ENCODE measurements at regions not wholly inside any gene's neighbourhood (a gene's known extent, or its start where the extent isn't known, plus 50 kb on each side); places are given as distances from the start of the nearest gene placed in this dataset.

GRCh38 chr16:65842067-65842466 is 524.4 kb upstream of the CDH5 start:
- peak; percentile 71 for DNase-seq (ENCODE audit: low read depth)
- H3K27me3 ChIP-seq (ENCODE audit: control insufficient read depth, insufficient read depth, low read length): no peaks in the 10 kb centered on the region
- H3K36me3 ChIP-seq (ENCODE audit: control insufficient read depth, insufficient read depth, low read length): no peaks in the 10 kb centered on the region
- no peak for TF ChIP-seq CTCF (IDR thresholded peaks at IDR 0.05; ENCODE audit: insufficient read depth, low read length, severe bottlenecking)
- no peak overlapping the region for H3K4me3 ChIP-seq (ENCODE audit: low read depth, low read length)
- no peak for FAIRE-seq

- no peak for TF ChIP-seq CTCF (IDR thresholded peaks at IDR 0.05; ENCODE audit: insufficient read depth, low read length, severe bottlenecking)
- no peaks in the 10 kb centered on the region for H3K27me3 ChIP-seq (ENCODE audit: control insufficient read depth, insufficient read depth, low read length)
- FAIRE-seq (no peak), DNase-seq (ENCODE audit: low read depth) (no peak)
- no peak overlapping the region for H3K4me3 ChIP-seq (ENCODE audit: low read depth, low read length)
- no peaks in the 10 kb centered on the region for H3K36me3 ChIP-seq (ENCODE audit: control insufficient read depth, insufficient read depth, low read length)
Measured at GRCh38 chr16:65838001-65838400, 528.5 kb upstream of the CDH5 start.

- TF ChIP-seq CTCF (IDR thresholded peaks at IDR 0.05; ENCODE audit: insufficient read depth, low read length, severe bottlenecking): no peak
- no peaks in the 10 kb centered on the region for H3K27me3 ChIP-seq (ENCODE audit: control insufficient read depth, insufficient read depth, low read length)
- no peak for DNase-seq (ENCODE audit: low read depth)
- H3K36me3 ChIP-seq (ENCODE audit: control insufficient read depth, insufficient read depth, low read length): no peaks in the 10 kb centered on the region
- no peak for FAIRE-seq
- no peak overlapping the region for H3K4me3 ChIP-seq (ENCODE audit: low read depth, low read length)
Measured at GRCh38 chr16:65837464-65837863, 529.0 kb upstream of the CDH5 start.

- H3K4me3 ChIP-seq (ENCODE audit: low read depth, low read length): no peak overlapping the region
- H3K36me3 ChIP-seq (ENCODE audit: control insufficient read depth, insufficient read depth, low read length): no peaks in the 10 kb centered on the region
- no peak for DNase-seq (ENCODE audit: low read depth)
- no peak for TF ChIP-seq CTCF (IDR thresholded peaks at IDR 0.05; ENCODE audit: insufficient read depth, low read length, severe bottlenecking)
- FAIRE-seq: no peak
- no peaks in the 10 kb centered on the region for H3K27me3 ChIP-seq (ENCODE audit: control insufficient read depth, insufficient read depth, low read length)
Measured at GRCh38 chr16:65834688-65835087, 531.8 kb upstream of the CDH5 start.

- DNase-seq (ENCODE audit: low read depth) (peak; percentile 27), FAIRE-seq (no peak)
- no peak for TF ChIP-seq CTCF (IDR thresholded peaks at IDR 0.05; ENCODE audit: insufficient read depth, low read length, severe bottlenecking)
- H3K36me3 ChIP-seq (ENCODE audit: control insufficient read depth, insufficient read depth, low read length): no peaks in the 10 kb centered on the region
- H3K4me3 ChIP-seq (ENCODE audit: low read depth, low read length): no peak overlapping the region
- no peaks in the 10 kb centered on the region for H3K27me3 ChIP-seq (ENCODE audit: control insufficient read depth, insufficient read depth, low read length)
Measured at GRCh38 chr16:65833171-65833871, 533.2 kb upstream of the CDH5 start.

- no peaks in the 10 kb centered on the region for H3K27me3 ChIP-seq (ENCODE audit: control insufficient read depth, insufficient read depth, low read length)
- DNase-seq (ENCODE audit: low read depth): no peak
- H3K4me3 ChIP-seq (ENCODE audit: low read depth, low read length): no peak overlapping the region
- FAIRE-seq: no peak
- TF ChIP-seq CTCF (IDR thresholded peaks at IDR 0.05; ENCODE audit: insufficient read depth, low read length, severe bottlenecking): no peak
- no peaks in the 10 kb centered on the region for H3K36me3 ChIP-seq (ENCODE audit: control insufficient read depth, insufficient read depth, low read length)
Measured at GRCh38 chr16:65832679-65833078, 533.8 kb upstream of the CDH5 start.

Data from bronchial epithelial cell (primary cell).